ENCODE measurements at regions not wholly inside any gene's neighbourhood (a gene's known extent, or its start where the extent isn't known, plus 50 kb on each side); places are given as distances from the start of the nearest gene placed in this dataset.

GRCh38 chr2:209305026-209305425, 118.8 kb upstream of the MAP2 start:
- no peak for DNase-seq (ENCODE audit: low spot score)
- Histone ChIP-seq H3K4me2 (no peak overlapping the region), H3K27me3 (no peaks in the 10 kb centered on the region), H3K4me3 (no peak overlapping the region), H3K79me2 (no peaks in the 10 kb centered on the region), H2AFZ (no peak overlapping the region), H3K4me1 (ENCODE audit: insufficient read depth) (no peaks in the 10 kb centered on the region), H3K36me3 (replicated peaks; ENCODE audit: insufficient read depth, low read depth) (no peaks in the 10 kb centered on the region), H4K20me1 (ENCODE audit: insufficient read depth, poor library complexity, severe bottlenecking) (no peaks in the 10 kb centered on the region), H3K9me2 (replicated peaks; ENCODE audit: insufficient read depth) (no peaks in the 10 kb centered on the region), H3K9me3 (ENCODE audit: low read depth) (no peaks in the 10 kb centered on the region), H3K27ac (no peak overlapping the region)
- TF ChIP-seq EZH2 (IDR thresholded peaks at IDR 0.05; ENCODE audit: borderline replicate concordance) (no peak), EZH2phosphoT487 (IDR thresholded peaks at IDR 0.05; ENCODE audit: low read depth, severe bottlenecking, unreplicated experiment) (no peak), CTCF (IDR thresholded peaks at IDR 0.05; ENCODE audit: poor library complexity) (no peak)
- WGBS (ENCODE audit: low lambda C conversion rate, missing lambda C conversion rate), result 85% methylated on average over 2 of the region's 2 CpGs

- Histone ChIP-seq H4K20me1 (ENCODE audit: insufficient read depth, poor library complexity, severe bottlenecking) (no peaks in the 10 kb centered on the region), H3K4me1 (ENCODE audit: insufficient read depth) (no peaks in the 10 kb centered on the region), H3K79me2 (no peaks in the 10 kb centered on the region), H2AFZ (no peak overlapping the region), H3K9me2 (replicated peaks; ENCODE audit: insufficient read depth) (no peaks in the 10 kb centered on the region), H3K4me2 (no peak overlapping the region), H3K4me3 (no peak overlapping the region), H3K27me3 (no peaks in the 10 kb centered on the region), H3K27ac (no peak overlapping the region), H3K36me3 (replicated peaks; ENCODE audit: insufficient read depth, low read depth) (no peaks in the 10 kb centered on the region), H3K9me3 (ENCODE audit: low read depth) (no peaks in the 10 kb centered on the region)
- TF ChIP-seq CTCF (IDR thresholded peaks at IDR 0.05; ENCODE audit: poor library complexity) (no peak), EZH2 (IDR thresholded peaks at IDR 0.05; ENCODE audit: borderline replicate concordance) (no peak)
- no peak for DNase-seq (ENCODE audit: low spot score)
- WGBS (ENCODE audit: low lambda C conversion rate, missing lambda C conversion rate), result 94% methylated on average over 7 of the region's 7 CpGs
These were observed 118.1 kb upstream of the MAP2 start for GRCh38 chr2:209305746-209306196.

GRCh38 chr2:209307161-209308001, 116.5 kb upstream of the MAP2 start:
- no peaks in the 10 kb centered on the region for H3K79me2 ChIP-seq
- no peak for DNase-seq (ENCODE audit: low spot score)
- no peaks in the 10 kb centered on the region for H3K27me3 ChIP-seq
- no peak overlapping the region for H3K27ac ChIP-seq
- no peaks in the 10 kb centered on the region for H3K9me3 ChIP-seq (ENCODE audit: low read depth)
- no peaks in the 10 kb centered on the region for H3K4me1 ChIP-seq (ENCODE audit: insufficient read depth)
- H3K4me2 ChIP-seq, result no peak overlapping the region
- no peak overlapping the region for H3K4me3 ChIP-seq
- H3K36me3 ChIP-seq (replicated peaks; ENCODE audit: insufficient read depth, low read depth), result no peaks in the 10 kb centered on the region
- no peak for TF ChIP-seq EZH2phosphoT487 (IDR thresholded peaks at IDR 0.05; ENCODE audit: low read depth, severe bottlenecking, unreplicated experiment)
- no peaks in the 10 kb centered on the region for H4K20me1 ChIP-seq (ENCODE audit: insufficient read depth, poor library complexity, severe bottlenecking)
- H2AFZ ChIP-seq, result no peak overlapping the region
- no peaks in the 10 kb centered on the region for H3K9me2 ChIP-seq (replicated peaks; ENCODE audit: insufficient read depth)
- 89% methylated on average over 10 of the region's 10 CpGs for WGBS (ENCODE audit: low lambda C conversion rate, missing lambda C conversion rate)

- Histone ChIP-seq H3K4me2 (no peak overlapping the region), H3K27me3 (no peaks in the 10 kb centered on the region), H2AFZ (no peak overlapping the region), H3K9me3 (ENCODE audit: low read depth) (no peaks in the 10 kb centered on the region), H3K79me2 (no peaks in the 10 kb centered on the region), H3K27ac (no peak overlapping the region), H3K36me3 (replicated peaks; ENCODE audit: insufficient read depth, low read depth) (no peaks in the 10 kb centered on the region), H3K9me2 (replicated peaks; ENCODE audit: insufficient read depth) (no peaks in the 10 kb centered on the region), H3K4me3 (no peak overlapping the region), H4K20me1 (ENCODE audit: insufficient read depth, poor library complexity, severe bottlenecking) (no peaks in the 10 kb centered on the region), H3K4me1 (ENCODE audit: insufficient read depth) (no peaks in the 10 kb centered on the region)
- DNase-seq (ENCODE audit: low spot score), result no peak
- no peak for TF ChIP-seq EZH2 (IDR thresholded peaks at IDR 0.05; ENCODE audit: borderline replicate concordance)
- no peak for TF ChIP-seq EZH2phosphoT487 (IDR thresholded peaks at IDR 0.05; ENCODE audit: low read depth, severe bottlenecking, unreplicated experiment)
These were observed 115.4 kb upstream of the MAP2 start for GRCh38 chr2:209308415-209308814.
